Omental fat pad (tissue), 3 donors: ENCODE measurements at regions not wholly inside any gene's neighbourhood (a gene's known extent, or its start where the extent isn't known, plus 50 kb on each side); places are given as distances from the start of the nearest gene placed in this dataset. TPM values are rescaled to one million over a fixed set of nuclear protein-coding genes. Genes with fewer than 3 reads are reported as not detected.

Experiments used
- ATAC-seq: fragments of 150-250 bp; one replicate; pipeline ENCODE4 v1.9.1; 2016; ENCODE audit warnings: mild to moderate bottlenecking, moderate library complexity; ENCODE audit not compliant: low FRiP score
- DNase-seq: peaks from one replicate; pipeline ENCODE4 v3.0.0-alpha.2; 2019; ENCODE audit warnings: low spot score
- small RNA-seq: library from RNA; depleted of rRNA; stranded (forward); fragments of <200 nt; gene quantifications from one replicate; pipeline ENCODE3, GENCODE V24; 2016
- TF ChIP-seq, protein P1 (sequence below), 3 donors: fragments of 450-650 bp; IDR thresholded peaks; one replicate each; pipeline ENCODE4 v1.5.1; 2016 to 2017; ENCODE audit warnings: antibody characterized with exemption in 3 of 3, mild to moderate bottlenecking in 3 of 3, moderate library complexity in 2 of 3

DNA sequence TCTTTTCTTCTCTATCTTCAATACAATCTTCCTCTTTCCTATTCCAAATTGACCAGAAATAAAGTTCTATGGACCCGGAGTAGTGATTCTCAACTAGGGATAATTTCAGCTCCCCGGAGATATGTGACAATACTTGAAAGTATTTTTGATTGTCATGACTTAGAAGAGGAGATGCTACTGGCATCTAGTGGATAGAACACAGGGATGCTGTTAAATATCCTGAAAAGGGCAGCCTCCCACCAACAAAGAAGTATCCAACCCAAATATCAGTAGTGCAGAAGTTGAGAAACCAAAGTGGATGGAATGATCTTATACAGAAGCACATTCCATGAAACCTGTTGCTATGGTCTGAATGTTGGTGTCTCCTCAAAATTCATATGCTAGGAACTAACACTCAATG is 65.7 kb upstream of the NDST3 start:
- ATAC-seq (no peak), DNase-seq (no peak)
- TF ChIP-seq, protein P1, sequence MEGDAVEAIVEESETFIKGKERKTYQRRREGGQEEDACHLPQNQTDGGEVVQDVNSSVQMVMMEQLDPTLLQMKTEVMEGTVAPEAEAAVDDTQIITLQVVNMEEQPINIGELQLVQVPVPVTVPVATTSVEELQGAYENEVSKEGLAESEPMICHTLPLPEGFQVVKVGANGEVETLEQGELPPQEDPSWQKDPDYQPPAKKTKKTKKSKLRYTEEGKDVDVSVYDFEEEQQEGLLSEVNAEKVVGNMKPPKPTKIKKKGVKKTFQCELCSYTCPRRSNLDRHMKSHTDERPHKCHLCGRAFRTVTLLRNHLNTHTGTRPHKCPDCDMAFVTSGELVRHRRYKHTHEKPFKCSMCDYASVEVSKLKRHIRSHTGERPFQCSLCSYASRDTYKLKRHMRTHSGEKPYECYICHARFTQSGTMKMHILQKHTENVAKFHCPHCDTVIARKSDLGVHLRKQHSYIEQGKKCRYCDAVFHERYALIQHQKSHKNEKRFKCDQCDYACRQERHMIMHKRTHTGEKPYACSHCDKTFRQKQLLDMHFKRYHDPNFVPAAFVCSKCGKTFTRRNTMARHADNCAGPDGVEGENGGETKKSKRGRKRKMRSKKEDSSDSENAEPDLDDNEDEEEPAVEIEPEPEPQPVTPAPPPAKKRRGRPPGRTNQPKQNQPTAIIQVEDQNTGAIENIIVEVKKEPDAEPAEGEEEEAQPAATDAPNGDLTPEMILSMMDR (IDR thresholded peaks at IDR 0.05), result no peak

DNA sequence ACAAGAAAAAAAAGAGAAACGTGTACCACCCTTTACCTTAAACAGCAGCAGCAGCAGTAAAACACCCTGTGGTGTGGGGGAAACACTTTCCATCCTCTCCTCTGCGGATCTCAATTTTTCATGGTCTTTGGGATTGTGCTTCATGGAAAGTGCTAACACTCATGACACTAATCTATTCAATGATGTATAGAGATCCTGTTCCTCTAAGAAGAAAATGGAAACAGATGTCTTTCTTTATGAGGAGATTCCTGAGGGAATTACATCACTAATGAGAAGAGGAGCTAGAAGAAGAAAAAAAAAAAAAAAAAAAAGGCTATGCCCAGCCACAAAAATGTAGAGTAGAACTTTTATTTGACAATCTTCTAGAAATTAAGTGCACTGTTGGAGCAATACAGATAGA is 62.9 kb upstream of the NDST3 start:
- ATAC-seq (no peak), DNase-seq (no peak)
- TF ChIP-seq, protein P1 (IDR thresholded peaks at IDR 0.05), result no peak

DNA sequence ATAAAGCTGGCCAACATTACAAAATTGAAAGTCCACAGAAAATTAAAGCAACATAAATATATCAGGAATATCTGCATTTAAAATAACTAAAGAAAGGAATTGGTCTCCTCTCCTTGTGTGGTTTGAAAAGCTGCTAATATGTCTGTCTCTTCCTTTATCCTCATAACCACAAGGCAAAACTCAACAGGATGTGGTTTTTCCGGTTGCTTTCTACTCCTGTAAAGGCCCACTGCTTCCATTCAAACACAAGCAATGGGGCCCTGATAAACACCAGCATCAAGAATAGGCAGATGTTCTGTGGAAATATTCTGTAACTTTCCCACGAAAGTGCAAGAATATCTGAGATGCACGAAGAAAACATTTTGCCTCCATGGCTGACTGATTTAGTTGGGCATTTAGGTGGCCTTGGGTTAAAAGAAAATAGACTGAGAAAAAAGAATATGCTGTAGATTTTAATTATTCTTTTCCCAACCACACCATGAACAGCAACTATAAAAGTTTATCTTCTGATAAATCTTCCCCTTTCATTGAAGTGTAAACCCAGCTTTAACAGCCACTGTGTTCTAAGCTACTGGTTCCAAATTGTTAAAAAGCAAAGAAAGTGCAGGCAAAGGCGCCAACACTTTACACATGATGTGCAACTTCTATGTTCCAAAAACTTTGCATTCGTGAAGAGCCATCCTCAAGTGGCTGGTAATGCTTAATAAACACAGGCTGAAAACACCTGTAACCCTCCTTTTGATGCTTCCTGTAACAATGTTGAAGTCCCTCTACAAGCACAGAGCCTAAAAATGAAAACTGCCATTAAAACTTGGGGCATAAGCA is 50.5 kb upstream of the NDST3 start:
- TF ChIP-seq, protein P1 (IDR thresholded peaks at IDR 0.05), result no peak
- DNase-seq (no peak), ATAC-seq (no peak)

DNA sequence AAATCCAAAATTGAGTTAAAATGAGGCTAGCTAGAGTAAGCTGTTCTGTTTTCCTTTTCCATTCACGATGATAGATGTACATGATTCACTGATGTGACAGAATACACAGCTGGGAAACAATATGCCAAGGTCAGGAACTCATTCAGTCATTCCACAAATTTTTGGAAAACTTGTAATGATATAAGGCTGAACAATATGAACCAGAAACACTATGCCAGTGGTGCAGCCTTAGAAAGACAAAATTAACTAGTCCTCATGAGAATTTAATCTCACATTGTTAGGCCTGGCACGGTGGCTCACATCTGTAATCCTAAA is 50.0 kb upstream of the NDST3 start:
- TF ChIP-seq, protein P1 (IDR thresholded peaks at IDR 0.05), result no peak
- ATAC-seq (no peak), DNase-seq (no peak)

Small RNA genes lying in the stretch of these regions (small RNA-seq; reads per million reads assigned to genes)
- not detected for gene AC107399.1
